ENCODE measurements at regions not wholly inside any gene's neighbourhood (a gene's known extent, or its start where the extent isn't known, plus 50 kb on each side); places are given as distances from the start of the nearest gene placed in this dataset.

DNA sequence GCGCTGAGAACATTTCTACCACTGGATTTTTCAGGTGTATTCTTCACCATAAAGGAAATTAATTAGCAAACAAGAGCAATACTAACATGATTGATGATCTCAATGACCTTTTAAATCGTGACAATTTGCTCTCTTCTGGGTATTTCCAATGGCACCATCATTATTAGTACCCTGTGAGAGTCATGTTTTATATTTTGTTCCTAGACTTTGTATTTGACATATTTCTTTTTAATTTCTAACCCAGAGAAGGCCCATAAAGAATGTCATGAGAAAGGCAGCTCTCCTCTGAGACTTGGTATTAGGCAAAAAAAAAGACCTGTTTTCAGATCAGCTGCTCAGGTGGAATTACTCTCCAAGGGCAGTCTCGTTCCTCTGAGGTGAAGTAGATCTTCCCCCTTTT is 1253.4 kb downstream of the ROBO2 start:
- TF ChIP-seq, protein P1, sequence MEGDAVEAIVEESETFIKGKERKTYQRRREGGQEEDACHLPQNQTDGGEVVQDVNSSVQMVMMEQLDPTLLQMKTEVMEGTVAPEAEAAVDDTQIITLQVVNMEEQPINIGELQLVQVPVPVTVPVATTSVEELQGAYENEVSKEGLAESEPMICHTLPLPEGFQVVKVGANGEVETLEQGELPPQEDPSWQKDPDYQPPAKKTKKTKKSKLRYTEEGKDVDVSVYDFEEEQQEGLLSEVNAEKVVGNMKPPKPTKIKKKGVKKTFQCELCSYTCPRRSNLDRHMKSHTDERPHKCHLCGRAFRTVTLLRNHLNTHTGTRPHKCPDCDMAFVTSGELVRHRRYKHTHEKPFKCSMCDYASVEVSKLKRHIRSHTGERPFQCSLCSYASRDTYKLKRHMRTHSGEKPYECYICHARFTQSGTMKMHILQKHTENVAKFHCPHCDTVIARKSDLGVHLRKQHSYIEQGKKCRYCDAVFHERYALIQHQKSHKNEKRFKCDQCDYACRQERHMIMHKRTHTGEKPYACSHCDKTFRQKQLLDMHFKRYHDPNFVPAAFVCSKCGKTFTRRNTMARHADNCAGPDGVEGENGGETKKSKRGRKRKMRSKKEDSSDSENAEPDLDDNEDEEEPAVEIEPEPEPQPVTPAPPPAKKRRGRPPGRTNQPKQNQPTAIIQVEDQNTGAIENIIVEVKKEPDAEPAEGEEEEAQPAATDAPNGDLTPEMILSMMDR (conservative IDR thresholded peaks at IDR 0.05; ENCODE audit: low read length), result no peak
- no peak for TF ChIP-seq EZH2phosphoT487 (IDR thresholded peaks at IDR 0.05; ENCODE audit: borderline replicate concordance)
